ENCODE measurements at regions not wholly inside any gene's neighbourhood (a gene's known extent, or its start where the extent isn't known, plus 50 kb on each side); places are given as distances from the start of the nearest gene placed in this dataset.

- DNase-seq (ENCODE audit: low read depth, low spot score): no peak
- H3K4me3 ChIP-seq (ENCODE audit: low read length): no peak overlapping the region
These were observed 338.3 kb upstream of the ZEB2 start for GRCh38 chr2:144858211-144858610.

- DNase-seq (ENCODE audit: low read depth, low spot score): no peak
These were observed 334.7 kb upstream of the ZEB2 start for GRCh38 chr2:144854596-144854995.

GRCh38 chr2:144849612-144850011, 329.7 kb upstream of the ZEB2 start:
- no peak for DNase-seq (ENCODE audit: low read depth, low spot score)
- no peak overlapping the region for H3K4me3 ChIP-seq (ENCODE audit: low read length)

More at GRCh38 chr2:144854596-144854995, 334.7 kb upstream of the ZEB2 start:
- H3K4me3 ChIP-seq (ENCODE audit: low read length): no peak overlapping the region

GRCh38 chr2:144848423-144848822, 328.5 kb upstream of the ZEB2 start:
- DNase-seq (ENCODE audit: low read depth, low spot score): no peak
- no peak overlapping the region for H3K4me3 ChIP-seq (ENCODE audit: low read length)

- DNase-seq (ENCODE audit: low read depth, low spot score): no peak
- no peak overlapping the region for H3K4me3 ChIP-seq (ENCODE audit: low read length)
These were observed 327.6 kb upstream of the ZEB2 start for GRCh38 chr2:144847347-144848080.

GRCh38 chr2:144836635-144837350, 316.9 kb upstream of the ZEB2 start:
- DNase-seq (ENCODE audit: low read depth, low spot score): no peak
- no peak overlapping the region for H3K4me3 ChIP-seq (ENCODE audit: low read length)

- no peak for DNase-seq (ENCODE audit: low read depth, low spot score)
- no peak overlapping the region for H3K4me3 ChIP-seq (ENCODE audit: low read length)
These were observed 315.9 kb upstream of the ZEB2 start for GRCh38 chr2:144835634-144836350.

- no peak for DNase-seq (ENCODE audit: low read depth, low spot score)
- no peak overlapping the region for H3K4me3 ChIP-seq (ENCODE audit: low read length)
These were observed 315.2 kb upstream of the ZEB2 start for GRCh38 chr2:144834998-144835633.

GRCh38 chr2:144834363-144834762, 314.4 kb upstream of the ZEB2 start:
- no peak for DNase-seq (ENCODE audit: low read depth, low spot score)

GRCh38 chr2:144833075-144833637, 313.2 kb upstream of the ZEB2 start:
- H3K4me3 ChIP-seq (ENCODE audit: low read length): no peak overlapping the region
- no peak for DNase-seq (ENCODE audit: low read depth, low spot score)

More at GRCh38 chr2:144834363-144834762, 314.4 kb upstream of the ZEB2 start:
- H3K4me3 ChIP-seq (ENCODE audit: low read length): no peak overlapping the region

GRCh38 chr2:144832048-144832447, 312.1 kb upstream of the ZEB2 start:
- no peak for DNase-seq (ENCODE audit: low read depth, low spot score)
- no peak overlapping the region for H3K4me3 ChIP-seq (ENCODE audit: low read length)

- H3K4me3 ChIP-seq (ENCODE audit: low read length): no peak overlapping the region
- DNase-seq (ENCODE audit: low read depth, low spot score): no peak
These were observed 310.6 kb upstream of the ZEB2 start for GRCh38 chr2:144830543-144830942.

GRCh38 chr2:144827404-144827803, 307.5 kb upstream of the ZEB2 start:
- H3K4me3 ChIP-seq (ENCODE audit: low read length): no peak overlapping the region
- no peak for DNase-seq (ENCODE audit: low read depth, low spot score)

- H3K4me3 ChIP-seq (ENCODE audit: low read length): no peak overlapping the region
- DNase-seq (ENCODE audit: low read depth, low spot score): no peak
These were observed 306.2 kb upstream of the ZEB2 start for GRCh38 chr2:144826105-144826504.

- no peak overlapping the region for H3K4me3 ChIP-seq (ENCODE audit: low read length)
- no peak for DNase-seq (ENCODE audit: low read depth, low spot score)
These were observed 305.6 kb upstream of the ZEB2 start for GRCh38 chr2:144825331-144826020.

GRCh38 chr2:144824306-144825080, 304.6 kb upstream of the ZEB2 start:
- DNase-seq (ENCODE audit: low read depth, low spot score): no peak
- H3K4me3 ChIP-seq (ENCODE audit: low read length): no peak overlapping the region

- no peak overlapping the region for H3K4me3 ChIP-seq (ENCODE audit: low read length)
- DNase-seq (ENCODE audit: low read depth, low spot score): no peak
These were observed 303.0 kb upstream of the ZEB2 start for GRCh38 chr2:144822966-144823365.

GRCh38 chr2:144812288-144812687, 292.4 kb upstream of the ZEB2 start:
- H3K4me3 ChIP-seq (ENCODE audit: low read length): no peak overlapping the region
- no peak for DNase-seq (ENCODE audit: low read depth, low spot score)

Measured in Jurkat, Clone E6-1 (cell line).